ENCODE measurements at regions not wholly inside any gene's neighbourhood (a gene's known extent, or its start where the extent isn't known, plus 50 kb on each side); places are given as distances from the start of the nearest gene placed in this dataset.
A peak's percentile ranks its signal among the peaks of the same experiment; 100 is the strongest.

- H3K27me3 Mint-ChIP-seq (ENCODE audit: low read depth, poor library complexity): peaks cover 4% of the 10 kb centered on the region
- no peaks in the 10 kb centered on the region for H3K9me3 Mint-ChIP-seq
- no peaks in the 10 kb centered on the region for H3K36me3 Mint-ChIP-seq (ENCODE audit: low read depth)
- DNase-seq: no peak
- no peak for TF ChIP-seq CTCF (IDR thresholded peaks at IDR 0.05)
- no peak overlapping the region for H3K4me3 Mint-ChIP-seq
- peaks cover 52% of the 10 kb centered on the region for H3K4me1 Mint-ChIP-seq
- no peak overlapping the region for H3K27ac Mint-ChIP-seq
Measured at GRCh38 chr12:93002293-93003054, 73.4 kb upstream of the EEA1 start.

GRCh38 chr12:93003531-93004239 lies 74.6 kb upstream of the EEA1 start:
- peak overlapping the region; percentile 26 for H3K4me3 Mint-ChIP-seq
- DNase-seq: peak; percentile 29
- peaks cover 59% of the 10 kb centered on the region for H3K4me1 Mint-ChIP-seq
- peak overlapping the region; percentile 58 for H3K27ac Mint-ChIP-seq
- H3K9me3 Mint-ChIP-seq: no peaks in the 10 kb centered on the region
- TF ChIP-seq CTCF (IDR thresholded peaks at IDR 0.05): no peak
- H3K36me3 Mint-ChIP-seq (ENCODE audit: low read depth): no peaks in the 10 kb centered on the region
- H3K27me3 Mint-ChIP-seq (ENCODE audit: low read depth, poor library complexity): peaks cover 2% of the 10 kb centered on the region

DNA sequence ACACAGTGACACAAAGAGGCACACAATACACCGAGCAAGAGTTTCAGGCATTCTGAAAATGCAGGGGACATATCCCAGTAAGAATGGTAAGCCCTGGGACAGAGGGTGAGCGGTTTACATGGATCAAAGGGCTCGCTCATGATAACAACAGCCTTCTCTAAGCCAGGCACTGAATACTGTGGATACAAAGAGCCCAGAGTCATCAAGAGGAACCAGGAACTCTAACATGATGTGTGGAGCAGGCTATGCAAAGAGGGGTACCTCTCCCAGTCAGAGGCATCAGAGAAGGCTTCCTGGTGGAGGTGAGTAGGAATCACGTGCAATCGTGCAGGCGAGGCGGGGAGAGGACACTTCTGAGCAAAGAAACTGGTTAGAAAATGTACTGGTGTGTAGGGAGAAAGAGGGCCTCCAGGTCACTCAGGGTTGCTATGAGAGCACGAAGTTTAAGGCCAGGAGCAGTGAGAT lies 76.9 kb upstream of the EEA1 start:
- Mint-ChIP-seq H3K27me3 (ENCODE audit: low read depth, poor library complexity) (peaks cover 7% of the 10 kb centered on the region), H3K36me3 (ENCODE audit: low read depth) (no peaks in the 10 kb centered on the region), H3K9me3 (no peaks in the 10 kb centered on the region), H3K4me1 (peaks cover 50% of the 10 kb centered on the region), H3K4me3 (no peak overlapping the region), H3K27ac (peak overlapping the region; percentile 44)
- DNase-seq: no peak
- TF ChIP-seq CTCF (IDR thresholded peaks at IDR 0.05): no peak

DNA sequence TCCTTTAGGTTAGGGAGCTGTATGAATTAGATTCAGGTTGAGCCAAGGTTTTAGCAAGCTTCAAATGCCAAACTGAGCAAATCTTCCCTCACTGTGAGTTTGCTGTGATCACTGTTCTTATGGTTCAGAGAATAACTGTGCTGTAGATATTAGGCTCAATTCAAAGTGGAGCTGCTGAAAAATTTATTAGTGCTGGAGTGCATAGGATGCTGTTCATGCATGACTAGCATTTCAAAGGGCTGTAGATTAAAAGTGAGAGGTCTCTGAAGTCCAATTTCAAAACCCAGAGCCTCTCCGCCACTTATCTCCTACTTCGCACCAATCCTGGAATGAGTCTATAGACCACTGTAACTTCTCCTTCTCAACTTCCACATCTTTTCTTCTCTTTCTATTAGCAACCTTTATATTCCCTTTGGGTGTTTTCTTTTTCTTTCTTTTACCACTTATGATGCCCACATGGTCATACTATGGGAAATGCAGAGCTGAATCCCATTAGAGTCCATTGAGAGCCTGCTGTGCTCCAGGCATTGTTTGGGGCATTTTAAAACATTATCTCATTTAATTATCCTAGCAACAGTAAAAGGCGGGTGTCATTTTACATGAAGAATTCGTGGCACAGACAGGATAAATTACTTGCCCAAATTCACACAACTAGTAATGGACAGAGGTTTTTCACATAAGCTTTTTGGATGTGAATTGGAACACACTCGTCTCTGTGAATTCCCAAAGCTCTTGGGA lies 77.5 kb upstream of the EEA1 start:
- TF ChIP-seq CTCF (IDR thresholded peaks at IDR 0.05): no peak
- H3K36me3 Mint-ChIP-seq (ENCODE audit: low read depth): no peaks in the 10 kb centered on the region
- H3K27me3 Mint-ChIP-seq (ENCODE audit: low read depth, poor library complexity): peaks cover 7% of the 10 kb centered on the region
- H3K9me3 Mint-ChIP-seq: no peaks in the 10 kb centered on the region
- peaks cover 50% of the 10 kb centered on the region for H3K4me1 Mint-ChIP-seq
- H3K4me3 Mint-ChIP-seq: no peak overlapping the region
- H3K27ac Mint-ChIP-seq: peak overlapping the region; percentile 44
- no peak for DNase-seq

DNA sequence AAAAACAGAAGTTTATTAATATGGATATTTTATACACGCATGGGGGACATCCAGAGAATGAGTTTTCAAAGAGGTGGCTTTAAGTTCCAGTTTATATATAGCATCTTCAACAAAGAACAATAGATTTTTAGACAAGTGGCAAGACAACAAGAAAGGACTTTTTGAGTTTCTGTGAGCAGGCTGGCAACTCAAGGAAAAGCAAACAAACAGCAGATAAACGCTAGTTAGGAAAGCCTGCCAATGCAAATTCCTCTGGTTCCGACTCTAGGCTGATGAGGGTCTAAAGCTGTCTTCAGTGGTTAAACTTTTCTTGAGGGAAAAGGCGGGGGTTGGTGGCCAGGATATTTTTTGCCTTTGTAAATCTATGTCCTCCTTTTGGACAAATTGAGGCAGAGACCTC lies 78.4 kb upstream of the EEA1 start:
- Mint-ChIP-seq H3K4me3 (no peak overlapping the region), H3K36me3 (ENCODE audit: low read depth) (no peaks in the 10 kb centered on the region), H3K27ac (no peak overlapping the region), H3K9me3 (no peaks in the 10 kb centered on the region), H3K4me1 (peaks cover 45% of the 10 kb centered on the region), H3K27me3 (ENCODE audit: low read depth, poor library complexity) (peaks cover 7% of the 10 kb centered on the region)
- no peak for DNase-seq
- TF ChIP-seq CTCF (IDR thresholded peaks at IDR 0.05): no peak
